GM21723 (cell line): ENCODE measurements at regions not wholly inside any gene's neighbourhood (a gene's known extent, or its start where the extent isn't known, plus 50 kb on each side); places are given as distances from the start of the nearest gene placed in this dataset.
"Not testable (repeated sequence)": the region's sequence is repeated elsewhere in the genome, so short reads cannot be mapped to it uniquely, and the experiment has no call there.

Experiments
- ATAC-seq: cut with Tn5 transposase; IDR thresholded peaks from one replicate; pipeline ENCODE4 v1.9.1; 2021; ENCODE audit warnings: mild to moderate bottlenecking, moderate library complexity; ENCODE audit not compliant: unreplicated experiment

- no peak for ATAC-seq
These were observed 821.7 kb downstream of the TMEM121 start for GRCh38 chr14:106347890-106348755.

- ATAC-seq = not testable (repeated sequence)
These were observed 822.6 kb downstream of the TMEM121 start for GRCh38 chr14:106348873-106349540.

- ATAC-seq = not testable (repeated sequence)
These were observed 823.5 kb downstream of the TMEM121 start for GRCh38 chr14:106349678-106350457.

- ATAC-seq = not testable (repeated sequence)
These were observed 828.8 kb downstream of the TMEM121 start for GRCh38 chr14:106355007-106355791.

GRCh38 chr14:106355881-106356642 lies 829.7 kb downstream of the TMEM121 start:
- ATAC-seq = not testable (repeated sequence)

- not testable (repeated sequence) for ATAC-seq
These were observed 830.2 kb downstream of the TMEM121 start for GRCh38 chr14:106356643-106356930.

GRCh38 chr14:106359157-106359887 lies 832.9 kb downstream of the TMEM121 start:
- not testable (repeated sequence) for ATAC-seq

- not testable (repeated sequence) for ATAC-seq
These were observed 839.0 kb downstream of the TMEM121 start for GRCh38 chr14:106365371-106365770.

GRCh38 chr14:106365894-106366293 lies 839.5 kb downstream of the TMEM121 start:
- ATAC-seq = not testable (repeated sequence)

- not testable (repeated sequence) for ATAC-seq
These were observed 840.6 kb downstream of the TMEM121 start for GRCh38 chr14:106366971-106367370.

GRCh38 chr14:106369456-106369855 lies 843.1 kb downstream of the TMEM121 start:
- not testable (repeated sequence) for ATAC-seq

- no peak for ATAC-seq
These were observed 846.7 kb downstream of the TMEM121 start for GRCh38 chr14:106372870-106373652.

GRCh38 chr14:106373653-106374110 lies 847.3 kb downstream of the TMEM121 start:
- ATAC-seq = not testable (repeated sequence)

- ATAC-seq = no peak
These were observed 851.0 kb downstream of the TMEM121 start for GRCh38 chr14:106377432-106377831.

- no peak for ATAC-seq
These were observed 851.8 kb downstream of the TMEM121 start for GRCh38 chr14:106378191-106378590.

- ATAC-seq = no peak
These were observed 854.4 kb downstream of the TMEM121 start for GRCh38 chr14:106380740-106381139.

GRCh38 chr14:106389186-106389585 lies 862.8 kb downstream of the TMEM121 start:
- ATAC-seq = not testable (repeated sequence)

- ATAC-seq = no peak
These were observed 864.0 kb downstream of the TMEM121 start for GRCh38 chr14:106390401-106390800.
